IPS-20b (cell line): ENCODE measurements at regions not wholly inside any gene's neighbourhood (a gene's known extent, or its start where the extent isn't known, plus 50 kb on each side); places are given as distances from the start of the nearest gene placed in this dataset.

Source experiments
- H3K27ac ChIP-seq: one replicate; pipeline ENCODE4 v1.5.1; 2013; ENCODE audit warnings: low read length
- H3K27me3 ChIP-seq: 2 replicates; pipeline ENCODE4 v1.6.1; 2013; ENCODE audit warnings: mild to moderate bottlenecking, low read length, inconsistent platforms; ENCODE audit not compliant: insufficient read depth
- H3K36me3 ChIP-seq: 2 replicates; pipeline ENCODE4 v1.6.1; 2013; ENCODE audit warnings: low read depth, mild to moderate bottlenecking, inconsistent platforms, low read length, moderate library complexity; ENCODE audit not compliant: insufficient read depth
- H3K4me1 ChIP-seq: 2 replicates; pipeline ENCODE4 v1.6.1; 2013; ENCODE audit warnings: mild to moderate bottlenecking, control low read depth, inconsistent platforms, low read length, moderate library complexity; ENCODE audit not compliant: insufficient read depth
- H3K4me3 ChIP-seq: 2 replicates; pipeline ENCODE4 v1.5.1; 2013; ENCODE audit warnings: mild to moderate bottlenecking, low read length, inconsistent platforms
- H3K9ac ChIP-seq: 2 replicates; pipeline ENCODE4 v1.6.1; 2013; ENCODE audit warnings: low read depth, mild to moderate bottlenecking, inconsistent platforms, low read length, moderate library complexity
- H3K9me3 ChIP-seq: 2 replicates; pipeline ENCODE4 v1.6.1; 2013; ENCODE audit warnings: mild to moderate bottlenecking, low read depth, low read length, inconsistent platforms; ENCODE audit not compliant: insufficient read depth

DNA sequence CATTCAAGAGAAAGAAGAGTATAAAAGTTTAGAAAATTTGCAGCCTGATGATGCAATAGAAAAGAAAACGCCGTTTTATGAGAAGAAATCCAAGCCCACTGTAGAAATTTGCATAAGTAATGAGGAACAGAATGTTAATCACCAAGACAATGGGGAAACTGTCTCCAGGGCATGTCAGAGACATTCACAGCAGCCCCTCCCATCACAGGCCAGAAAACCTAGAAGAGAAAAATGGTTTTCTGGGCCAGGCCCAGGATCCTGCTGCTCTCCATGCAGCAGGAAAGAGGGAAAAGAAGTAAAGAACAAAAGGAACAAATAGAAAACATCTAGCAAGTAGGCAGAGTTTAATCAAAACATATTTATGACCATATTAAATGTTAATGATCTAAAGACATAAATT lies 119.0 kb downstream of the ANKRD50 start:
- peaks cover 5% of the 10 kb centered on the region; the same call in 1 of the 2 replicates for H3K4me1 ChIP-seq
- no peak overlapping the region for H3K4me3 ChIP-seq
- H3K36me3 ChIP-seq = no peaks in the 10 kb centered on the region
- H3K27ac ChIP-seq = no peak overlapping the region
- H3K27me3 ChIP-seq = no peaks in the 10 kb centered on the region
- no peaks in the 10 kb centered on the region for H3K9me3 ChIP-seq
- H3K9ac ChIP-seq = no peak overlapping the region

DNA sequence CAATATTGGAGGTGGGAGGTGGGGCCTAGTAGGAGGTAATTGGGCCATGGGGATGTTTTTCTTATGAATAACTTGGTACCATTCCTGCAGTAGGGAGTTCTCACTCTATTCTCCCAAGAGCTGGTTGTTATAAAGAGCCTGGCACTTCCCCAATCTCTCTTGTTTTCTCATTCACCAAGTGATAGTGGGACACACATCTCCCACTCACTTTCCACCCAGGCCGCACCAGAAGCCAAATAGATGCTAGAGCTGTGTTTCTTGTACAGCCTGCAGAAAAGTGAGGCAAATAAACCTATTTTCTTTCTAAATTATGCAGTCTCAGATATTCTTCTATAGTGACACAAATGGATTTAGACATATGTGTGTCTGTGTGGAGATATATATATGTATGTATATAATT lies 117.6 kb downstream of the ANKRD50 start:
- Histone ChIP-seq H3K27ac (no peak overlapping the region), H3K27me3 (no peaks in the 10 kb centered on the region), H3K4me3 (no peak overlapping the region), H3K36me3 (no peaks in the 10 kb centered on the region), H3K9me3 (no peaks in the 10 kb centered on the region), H3K4me1 (peaks cover 5% of the 10 kb centered on the region; the same call in 1 of the 2 replicates), H3K9ac (no peak overlapping the region)

DNA sequence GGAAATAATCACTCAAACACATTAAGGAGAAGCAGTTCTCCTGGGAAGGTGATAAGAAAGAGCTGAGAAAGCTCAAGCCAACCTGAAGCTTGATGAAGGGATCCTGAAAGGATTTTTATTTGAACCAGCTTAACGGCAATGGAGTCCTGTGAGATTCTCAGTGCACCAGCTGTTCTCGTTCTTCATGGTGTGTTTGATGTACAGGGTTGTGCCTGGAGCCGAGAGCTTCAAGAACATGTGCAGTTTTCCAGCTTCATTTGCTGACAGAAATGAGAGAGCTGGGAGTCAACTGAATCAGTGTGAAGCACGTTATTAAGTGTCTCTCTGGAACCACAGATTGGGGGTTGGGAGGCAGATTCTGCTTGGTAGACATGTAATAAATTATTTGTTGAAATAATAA lies 115.7 kb downstream of the ANKRD50 start:
- Histone ChIP-seq H3K4me1 (peaks cover 5% of the 10 kb centered on the region; the same call in 1 of the 2 replicates), H3K27me3 (no peaks in the 10 kb centered on the region), H3K9me3 (no peaks in the 10 kb centered on the region), H3K36me3 (no peaks in the 10 kb centered on the region), H3K27ac (no peak overlapping the region), H3K9ac (no peak overlapping the region), H3K4me3 (no peak overlapping the region)

DNA sequence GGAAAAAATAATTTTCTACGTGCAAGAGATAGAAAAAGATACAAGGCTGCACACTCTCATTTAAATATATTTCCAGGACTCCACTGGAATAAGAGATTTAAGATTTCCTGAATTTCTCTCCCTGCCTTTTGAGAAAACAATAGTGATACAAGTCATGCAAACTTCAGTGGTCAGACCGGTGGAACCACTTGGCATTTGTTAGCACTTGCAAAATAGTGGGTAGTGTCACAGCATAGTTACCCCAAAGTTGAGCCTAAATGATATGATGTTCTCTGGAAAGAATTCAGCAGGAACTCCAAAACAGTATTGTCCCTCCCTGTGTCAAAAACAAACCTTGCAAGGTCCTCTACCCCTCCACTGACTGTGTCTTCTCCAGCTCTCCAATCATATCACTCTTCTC lies 102.3 kb downstream of the ANKRD50 start:
- Histone ChIP-seq H3K9ac (no peak overlapping the region), H3K27me3 (no peaks in the 10 kb centered on the region), H3K9me3 (no peaks in the 10 kb centered on the region), H3K4me1 (0 out of 2 replicates have a peak, but pooled peaks cover 11% of the 10 kb centered on the region), H3K27ac (no peak overlapping the region), H3K36me3 (no peaks in the 10 kb centered on the region), H3K4me3 (no peak overlapping the region)
